ENCODE measurements at regions not wholly inside any gene's neighbourhood (a gene's known extent, or its start where the extent isn't known, plus 50 kb on each side); places are given as distances from the start of the nearest gene placed in this dataset.

DNA sequence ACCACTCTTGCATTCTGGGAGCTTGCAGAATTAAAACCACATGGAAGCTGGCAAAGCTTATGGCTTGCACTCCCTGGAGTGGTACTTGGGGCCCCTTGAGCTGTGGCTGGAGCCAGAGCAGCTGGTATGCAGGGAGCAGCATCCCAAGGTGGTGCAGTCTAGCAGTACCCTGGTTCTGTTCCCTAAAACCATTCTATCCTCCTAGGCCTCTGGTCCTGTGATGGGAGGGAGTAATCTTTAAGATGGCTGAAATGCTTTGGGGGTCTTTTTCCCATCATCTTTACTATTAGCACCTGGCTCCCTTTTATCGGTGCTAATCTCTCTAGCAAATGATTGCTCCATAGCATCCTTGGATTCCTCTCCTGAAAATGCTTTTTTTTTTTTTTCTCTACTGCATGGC is 56.1 kb downstream of the MAGEB17 start (continued):
- TF ChIP-seq CREB1 (IDR thresholded peaks at IDR 0.05; ENCODE audit: low read depth) = no peak

DNA sequence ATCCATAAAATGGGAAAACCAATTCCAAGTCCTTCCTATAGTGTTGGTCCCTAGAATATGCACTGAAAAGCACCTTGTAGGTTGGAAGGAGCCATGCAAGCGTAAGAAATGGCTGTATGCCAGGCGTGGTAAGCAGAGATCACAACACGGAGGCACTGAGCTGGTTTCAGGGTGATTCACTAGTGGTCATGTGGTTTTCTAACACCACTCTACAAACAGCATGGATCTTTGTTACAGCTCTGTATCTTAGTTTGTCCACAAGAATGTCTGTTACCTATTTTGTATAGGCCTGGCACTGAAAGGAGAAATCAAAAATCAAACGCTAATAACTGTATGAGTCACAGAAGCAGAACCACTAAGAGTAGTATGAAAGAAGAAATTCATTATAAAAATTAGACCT is 71.9 kb downstream of the MAGEB17 start:
- SMC1A ChIA-PET (ENCODE audit: uncharacterized antibody, unreplicated experiment) = interaction anchor here (0.9 to 1.5 kb wide), 3 partner anchors 10 to 309 kb away, joined by 3 read pairs; no protein-coding TSS in a partner anchor
- Histone ChIP-seq H3K9ac (ENCODE audit: control insufficient read depth, insufficient read depth, low read length) (no peak overlapping the region), H3K9me3 (replicated peaks; ENCODE audit: control insufficient read depth, insufficient read depth, low read length) (no peaks in the 10 kb centered on the region), H4K20me1 (ENCODE audit: control insufficient read depth, insufficient read depth) (no peaks in the 10 kb centered on the region), H3K27me3 (replicated peaks in 1 of 2; ENCODE audit: control insufficient read depth in 2 of 2, insufficient read depth in 2 of 2, low read length in 1 of 2) (no peaks in the 10 kb centered on the region), H3K36me3 (ENCODE audit: control insufficient read depth in 2 of 2, insufficient read depth in 2 of 2, low read length in 1 of 2) (no peaks in the 10 kb centered on the region), H2AFZ (ENCODE audit: control insufficient read depth, low read depth, low read length) (no peak overlapping the region), H3K4me1 (ENCODE audit: control insufficient read depth, insufficient read depth, low read length) (no peaks in the 10 kb centered on the region), H3K79me2 (ENCODE audit: control insufficient read depth, insufficient read depth, low read length) (no peaks in the 10 kb centered on the region), H3K4me3 (no peak overlapping the region), H3K27ac (ENCODE audit: control insufficient read depth, insufficient read depth) (no peak overlapping the region), H3K4me2 (ENCODE audit: control insufficient read depth, insufficient read depth) (no peak overlapping the region)
- ATAC-seq = peak; percentile 95
- no peak for FAIRE-seq
- in situ Hi-C loops (cut with MboI) = no loop called here
- DNase-seq (ENCODE audit: low read depth, low spot score) = peak; percentile 35
- TF ChIP-seq SP1 (IDR thresholded peaks at IDR 0.05; ENCODE audit: low read depth, low read length) = no peak
- TF ChIP-seq POU2F2 (IDR thresholded peaks at IDR 0.05; ENCODE audit: borderline replicate concordance, low read depth, low read length) = no peak
- peak; percentile 56 for TF ChIP-seq RUNX3 (IDR thresholded peaks at IDR 0.05; ENCODE audit: low read length)
- no peak for TF ChIP-seq YY1 (IDR thresholded peaks at IDR 0.05; ENCODE audit: low read depth, low read length)
- no peak for TF ChIP-seq NBN (IDR thresholded peaks at IDR 0.05)
- TF ChIP-seq LARP7 (IDR thresholded peaks at IDR 0.05) = no peak
- RAD21 ChIA-PET (ENCODE audit: unreplicated experiment) = no interaction called here
- 14% methylated on average over 4 of the region's 4 CpGs for WGBS (ENCODE audit: insufficient coverage, insufficient replicate concordance, low lambda C conversion rate, missing lambda C conversion rate)
- BruUV-seq (replicated peaks) = no TSS peak
- intact Hi-C loops (cut with micrococcal nuclease; ENCODE audit: unreplicated experiment) = no loop called here
- CTCF ChIA-PET = interaction anchor here (0.6 kb wide), 1 partner anchor 312 kb away, joined by 3 read pairs; no protein-coding TSS in a partner anchor
- POLR2A ChIA-PET = no interaction called here

DNA sequence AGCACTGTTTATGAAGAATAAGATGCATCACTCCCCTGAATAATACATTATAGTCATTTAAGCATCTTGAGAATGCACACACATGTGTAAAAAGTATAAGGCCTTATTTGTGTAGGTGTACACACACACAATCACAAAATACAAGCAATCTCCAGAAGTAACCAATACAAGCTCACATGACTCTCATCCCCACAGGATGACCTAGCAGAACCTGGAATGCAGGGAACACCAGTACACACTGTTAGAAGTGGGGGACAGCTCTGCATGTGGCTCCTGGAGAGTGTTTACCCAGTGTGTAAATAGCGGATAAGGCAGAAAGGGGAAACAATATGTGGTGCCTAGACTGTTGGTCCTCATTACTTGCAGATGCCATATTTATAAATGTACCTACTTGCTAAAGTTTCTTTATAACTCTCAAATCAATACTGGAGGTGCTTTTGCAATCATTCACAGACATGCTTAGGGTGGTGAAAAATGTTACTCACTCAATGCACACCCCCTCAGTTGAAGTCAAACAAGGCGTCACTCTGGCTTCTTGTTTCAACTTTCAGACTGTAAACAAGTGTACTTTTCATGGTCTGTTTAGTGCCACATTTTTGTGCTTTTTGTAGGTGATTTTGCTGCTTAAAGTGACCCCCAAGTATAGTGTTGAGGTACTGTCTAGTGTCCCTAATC is 73.1 kb downstream of the MAGEB17 start:
- no peak for ATAC-seq
- WGBS (ENCODE audit: insufficient coverage, insufficient replicate concordance, low lambda C conversion rate, missing lambda C conversion rate) = 39% methylated on average over 2 of the region's 2 CpGs
- Histone ChIP-seq H3K4me3 (no peak overlapping the region), H3K36me3 (ENCODE audit: control insufficient read depth in 2 of 2, insufficient read depth in 2 of 2, low read length in 1 of 2) (no peaks in the 10 kb centered on the region), H3K4me2 (ENCODE audit: control insufficient read depth, insufficient read depth) (no peak overlapping the region), H3K27ac (ENCODE audit: control insufficient read depth, insufficient read depth) (no peak overlapping the region), H3K79me2 (ENCODE audit: control insufficient read depth, insufficient read depth, low read length) (no peaks in the 10 kb centered on the region), H3K4me1 (ENCODE audit: control insufficient read depth, insufficient read depth, low read length) (no peaks in the 10 kb centered on the region), H3K27me3 (replicated peaks in 1 of 2; ENCODE audit: control insufficient read depth in 2 of 2, insufficient read depth in 2 of 2, low read length in 1 of 2) (no peaks in the 10 kb centered on the region), H3K9ac (ENCODE audit: control insufficient read depth, insufficient read depth, low read length) (no peak overlapping the region), H2AFZ (ENCODE audit: control insufficient read depth, low read depth, low read length) (no peak overlapping the region), H4K20me1 (ENCODE audit: control insufficient read depth, insufficient read depth) (no peaks in the 10 kb centered on the region), H3K9me3 (replicated peaks; ENCODE audit: control insufficient read depth, insufficient read depth, low read length) (no peaks in the 10 kb centered on the region)
- in situ Hi-C loops (cut with MboI) = no loop called here
- ChIA-PET SMC1A (ENCODE audit: uncharacterized antibody, unreplicated experiment) (no interaction called here), RAD21 (ENCODE audit: unreplicated experiment) (no interaction called here), CTCF (no interaction called here), POLR2A (no interaction called here)
- DNase-seq (ENCODE audit: low read depth, low spot score) = no peak
- TF ChIP-seq CBX3 (IDR thresholded peaks at IDR 0.05; ENCODE audit: borderline replicate concordance, low read depth) (no peak), POLR2AphosphoS5 (IDR thresholded peaks at IDR 0.05; ENCODE audit: low read length) (no peak), JUND (IDR thresholded peaks at IDR 0.05; ENCODE audit: low read depth, low read length) (no peak), KAT2A (conservative IDR thresholded peaks at IDR 0.05; ENCODE audit: control insufficient read depth, low read depth, low read length) (no peak), CBX5 (IDR thresholded peaks at IDR 0.05; ENCODE audit: low read depth) (no peak), JUNB (IDR thresholded peaks at IDR 0.05) (no peak), SUZ12 (IDR thresholded peaks at IDR 0.05; ENCODE audit: unreplicated experiment) (no peak), HCFC1 (IDR thresholded peaks at IDR 0.05; ENCODE audit: low read length) (no peak)
- FAIRE-seq = no peak
- BruUV-seq (replicated peaks) = no TSS peak
- intact Hi-C loops (cut with micrococcal nuclease; ENCODE audit: unreplicated experiment) = no loop called here

Measured in GM12878 (cell line).